HG02970 (cell line): ENCODE measurements at regions not wholly inside any gene's neighbourhood (a gene's known extent, or its start where the extent isn't known, plus 50 kb on each side); places are given as distances from the start of the nearest gene placed in this dataset.
"Not testable (repeated sequence)": the region's sequence is repeated elsewhere in the genome, so short reads cannot be mapped to it uniquely, and the experiment has no call there.

Experiments
- ATAC-seq: cut with Tn5 transposase; IDR thresholded peaks from one replicate; pipeline ENCODE4 v1.9.1; 2021; ENCODE audit warnings: mild to moderate bottlenecking, moderate library complexity, moderate number of reproducible peaks; ENCODE audit not compliant: unreplicated experiment, low FRiP score

- ATAC-seq = peak; percentile 47
Observed at GRCh38 chr7:66413379-66414114, 208.4 kb downstream of the TPST1 start.

DNA sequence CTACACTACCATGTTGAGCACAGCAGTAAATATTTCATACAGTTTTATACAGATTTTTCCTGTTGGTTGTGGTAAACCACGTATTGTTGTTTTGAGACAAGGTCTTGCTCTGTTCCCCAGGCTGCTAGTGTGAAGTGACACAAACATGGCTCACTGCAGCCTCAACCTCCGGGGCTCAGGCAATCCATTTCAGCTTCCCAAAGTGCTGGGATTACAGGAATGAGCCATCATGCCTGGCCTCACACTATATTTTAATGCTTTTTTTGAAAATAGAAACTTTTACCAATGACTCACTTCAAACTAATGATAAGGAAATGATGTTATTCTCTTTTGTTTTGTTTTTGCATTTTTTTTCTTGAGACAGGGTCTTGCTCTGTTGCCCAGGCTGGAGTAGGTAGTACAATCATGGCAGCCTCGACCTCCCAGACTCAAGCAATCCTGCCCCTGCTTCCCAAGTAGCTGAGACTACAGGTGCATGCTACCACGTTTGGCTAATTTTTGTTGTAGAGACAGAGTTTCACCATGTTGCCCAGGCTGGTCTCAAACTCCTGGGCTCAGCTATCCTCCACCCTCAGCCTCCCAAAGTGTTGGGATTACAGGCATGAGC is 210.6 kb downstream of the TPST1 start:
- no peak for ATAC-seq

GRCh38 chr7:66418537-66418936 is 210.1 kb upstream of the KCTD7 start:
- ATAC-seq = no peak

DNA sequence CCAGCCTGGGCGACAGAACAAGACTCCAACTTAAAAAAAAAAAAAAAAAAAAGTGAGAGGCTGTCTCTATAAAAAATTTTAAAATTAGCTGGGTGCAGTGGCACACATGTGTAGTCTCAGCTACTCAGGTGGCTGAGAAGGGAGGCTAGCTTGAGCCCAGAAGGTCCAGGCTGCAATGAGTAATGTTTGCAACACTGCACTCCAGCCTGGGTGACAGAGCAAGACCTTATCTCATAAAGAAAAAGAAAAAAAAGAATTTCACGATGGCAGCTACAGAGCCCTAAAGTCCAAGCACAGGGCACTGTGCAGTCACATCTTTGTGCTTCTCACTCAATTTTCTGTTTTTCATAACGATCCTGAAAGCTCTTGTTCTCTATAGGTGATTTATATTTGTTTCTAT is 209.5 kb upstream of the KCTD7 start:
- ATAC-seq = no peak

GRCh38 chr7:66421830-66422475 is 206.7 kb upstream of the KCTD7 start:
- ATAC-seq = no peak

GRCh38 chr7:66423729-66424128 is 205.0 kb upstream of the KCTD7 start:
- ATAC-seq = no peak

DNA sequence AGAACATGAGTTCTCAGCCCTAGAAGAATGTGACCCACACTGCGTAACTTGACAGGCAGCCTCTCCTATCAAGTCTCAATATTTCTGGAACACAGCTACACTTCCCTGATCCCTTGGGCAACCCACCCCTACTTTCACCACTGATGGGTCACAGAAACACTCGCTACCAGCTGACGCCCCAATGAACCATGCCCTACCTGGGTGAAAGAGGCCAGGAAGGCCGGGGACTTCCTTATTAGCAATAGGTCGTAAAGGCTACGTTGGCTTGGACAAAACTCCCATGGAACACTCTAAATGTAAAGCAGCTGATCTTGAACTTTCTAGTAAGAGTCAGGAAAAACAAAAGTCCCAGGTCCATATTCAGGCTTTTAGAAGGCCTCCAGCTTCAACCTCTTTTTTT is 202.3 kb upstream of the KCTD7 start:
- no peak for ATAC-seq

DNA sequence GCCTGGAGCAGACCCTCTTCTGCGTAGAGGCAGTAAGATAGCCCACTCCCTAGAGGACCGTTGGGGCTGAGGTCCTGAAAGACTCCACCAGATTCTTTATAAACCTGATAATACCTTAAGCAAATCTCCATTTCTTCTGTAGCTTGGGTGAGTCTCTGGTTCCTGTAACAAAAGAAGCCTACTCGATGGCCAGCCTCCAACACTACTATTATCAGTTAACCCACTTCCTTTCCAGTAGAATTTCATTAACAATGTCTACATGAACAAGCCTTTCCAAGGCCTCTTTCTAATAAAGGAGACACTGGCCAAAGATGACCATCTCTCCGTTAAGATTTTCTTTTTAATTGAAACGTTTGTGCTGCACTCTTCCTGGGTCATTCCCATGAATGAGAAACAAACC is 201.7 kb upstream of the KCTD7 start:
- ATAC-seq = no peak

DNA sequence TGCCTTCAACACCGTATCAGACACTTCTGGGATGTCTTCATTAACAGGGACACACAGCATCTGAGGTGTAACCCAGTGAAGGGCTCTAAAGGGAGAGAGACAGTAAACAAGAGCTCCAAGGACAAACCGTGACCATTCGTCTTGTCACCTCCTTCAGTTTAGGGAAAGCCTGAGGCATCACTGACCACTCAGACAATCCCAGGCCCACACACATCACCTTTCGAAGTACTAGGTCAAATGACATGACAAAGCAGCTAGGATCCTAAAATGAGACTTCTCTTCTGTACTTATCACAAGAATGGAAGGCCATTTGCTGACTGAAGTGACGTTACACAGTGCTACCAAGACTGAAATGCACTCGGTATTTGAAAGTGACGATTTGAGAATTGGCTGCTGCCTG is 200.7 kb upstream of the KCTD7 start:
- no peak for ATAC-seq

DNA sequence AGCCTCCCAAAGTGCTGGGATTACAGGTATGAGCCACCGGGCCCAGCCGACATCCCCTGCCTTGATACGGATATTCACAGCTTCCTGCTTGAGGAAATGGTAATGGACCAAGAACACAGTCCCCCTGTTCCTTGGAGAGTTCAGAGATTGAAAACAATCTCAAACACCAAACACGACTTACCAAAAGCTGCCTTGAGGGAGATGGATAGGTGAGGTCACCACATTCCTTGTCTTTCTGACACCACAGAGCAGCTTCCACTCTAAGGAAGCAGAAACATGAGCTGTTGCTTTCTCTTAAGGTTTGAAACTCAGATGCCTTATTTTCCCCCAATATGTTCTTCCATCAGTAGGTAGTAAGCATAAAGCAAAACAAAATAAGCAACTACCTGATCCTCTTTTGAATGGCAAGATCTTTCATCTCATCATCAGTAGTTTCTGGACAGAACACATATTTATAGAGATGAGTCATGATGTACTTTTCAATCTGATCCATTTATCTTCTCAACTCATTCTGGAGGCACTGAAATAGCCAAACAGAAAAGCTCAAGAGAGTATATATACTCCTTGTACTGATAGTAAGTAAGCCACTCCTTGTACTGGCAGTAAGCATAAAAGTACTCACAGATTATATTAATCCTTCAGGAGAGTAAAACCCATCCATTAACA is 199.1 kb upstream of the KCTD7 start:
- ATAC-seq = no peak

DNA sequence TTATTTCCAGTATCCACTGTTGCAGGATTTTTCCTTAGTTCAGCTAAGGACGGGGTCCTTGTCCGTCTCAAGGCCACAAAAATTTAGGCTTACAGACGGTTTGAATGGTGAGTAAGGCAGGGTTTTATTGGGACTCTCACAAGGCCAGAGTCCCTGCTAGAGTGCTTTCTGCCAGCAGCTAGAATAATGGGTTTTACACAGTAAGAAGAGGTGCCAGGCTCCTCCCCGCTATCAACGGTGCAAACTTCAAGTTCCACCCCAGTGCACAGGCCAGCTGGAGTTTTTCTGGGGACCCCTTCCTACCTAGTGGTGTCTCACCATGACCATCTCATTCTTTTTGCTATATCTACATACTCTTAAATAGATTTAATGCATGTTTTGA is 198.5 kb upstream of the KCTD7 start:
- ATAC-seq = no peak

DNA sequence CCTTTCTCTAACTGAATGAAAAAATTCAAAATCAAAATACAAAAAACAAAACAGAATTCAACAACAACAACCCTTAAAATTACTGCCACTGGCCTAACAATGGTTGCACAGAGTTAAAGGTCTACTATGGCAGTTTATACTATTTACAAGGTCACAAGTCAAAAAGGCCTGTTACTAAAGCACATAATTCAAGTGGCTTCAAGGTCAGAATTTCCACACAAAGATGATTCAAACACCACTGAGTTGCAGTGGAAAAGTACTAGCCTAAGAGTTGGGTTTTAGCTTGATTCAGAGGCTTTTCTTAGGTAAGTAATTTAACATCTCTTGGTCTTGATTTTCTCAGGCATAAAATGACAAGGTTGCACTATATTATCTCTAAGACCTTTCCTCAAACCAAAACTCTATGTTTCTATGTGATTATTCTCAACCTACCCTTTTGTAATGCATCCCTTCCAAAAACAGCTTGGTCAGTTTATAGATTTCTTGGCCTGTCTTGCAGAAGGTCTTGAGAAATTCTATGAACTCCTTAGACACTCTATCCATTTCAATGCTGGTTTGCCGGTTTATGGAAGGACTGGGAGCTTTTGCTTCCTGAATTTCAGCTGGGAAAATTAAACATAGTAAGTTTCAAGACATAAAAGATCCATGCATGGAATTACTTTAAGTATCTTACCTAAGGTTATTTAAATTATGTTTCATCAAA is 189.8 kb upstream of the KCTD7 start:
- not testable (repeated sequence) for ATAC-seq

GRCh38 chr7:66442385-66442784 is 186.3 kb upstream of the KCTD7 start:
- ATAC-seq = no peak

DNA sequence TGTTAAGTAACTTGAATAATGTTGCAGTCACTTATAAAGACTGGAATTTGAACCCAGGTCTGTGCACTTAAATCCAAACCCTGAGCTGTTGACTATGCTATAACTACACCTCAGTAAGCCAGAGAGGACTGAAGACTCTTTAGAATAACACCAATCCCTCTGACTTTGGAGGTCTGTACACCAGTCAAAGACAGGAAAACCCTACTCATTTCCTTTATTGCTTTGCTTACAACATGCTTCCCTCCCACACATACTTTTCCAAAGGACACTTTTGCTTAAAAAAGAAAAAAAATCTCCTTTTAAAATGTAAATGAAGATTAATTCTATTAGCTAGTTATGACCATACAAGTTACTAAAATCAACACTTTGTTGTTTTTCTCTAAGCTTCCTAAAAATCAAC is 184.7 kb upstream of the KCTD7 start:
- no peak for ATAC-seq

DNA sequence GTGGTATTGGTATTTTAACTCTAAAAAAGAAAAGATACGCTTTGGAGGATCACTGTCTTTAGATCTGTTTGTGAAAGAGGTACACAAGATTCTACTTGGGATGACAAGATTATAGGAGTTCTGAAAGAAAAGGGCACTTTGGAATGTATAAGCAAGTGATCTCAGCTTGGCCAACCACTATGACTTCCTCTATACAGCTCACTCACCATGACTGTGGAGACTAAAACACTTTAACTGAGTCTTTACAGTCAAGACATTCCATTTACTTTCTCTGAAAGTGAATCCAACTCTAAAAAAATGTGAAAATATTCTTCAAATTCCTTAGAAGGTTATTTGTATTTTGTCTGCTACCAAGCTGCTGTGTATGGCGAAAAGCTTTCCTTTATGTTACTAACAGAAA is 181.7 kb upstream of the KCTD7 start:
- ATAC-seq = not testable (repeated sequence)

- ATAC-seq = not testable (repeated sequence)
Observed at GRCh38 chr7:66450814-66451213, 177.9 kb upstream of the KCTD7 start.

DNA sequence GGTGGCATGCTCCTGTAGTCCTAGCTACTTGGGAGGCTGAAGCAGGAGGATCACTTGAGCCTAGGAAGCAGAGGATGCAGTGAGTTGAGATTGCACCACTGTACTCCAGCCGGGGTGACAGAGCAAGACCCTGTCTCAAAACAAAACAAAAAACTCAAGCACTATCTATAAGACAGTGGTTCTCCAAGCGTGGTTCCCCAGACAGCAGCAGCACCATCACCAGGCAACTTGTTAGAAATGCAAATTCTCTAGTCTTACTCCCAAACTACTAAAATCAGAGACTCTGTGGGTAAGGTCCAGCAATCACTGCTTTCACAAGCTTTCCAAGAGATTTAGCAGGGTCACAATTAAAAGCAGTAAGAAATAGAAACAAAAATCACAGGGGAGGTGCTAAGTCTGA is 177.0 kb upstream of the KCTD7 start:
- ATAC-seq = not testable (repeated sequence)

DNA sequence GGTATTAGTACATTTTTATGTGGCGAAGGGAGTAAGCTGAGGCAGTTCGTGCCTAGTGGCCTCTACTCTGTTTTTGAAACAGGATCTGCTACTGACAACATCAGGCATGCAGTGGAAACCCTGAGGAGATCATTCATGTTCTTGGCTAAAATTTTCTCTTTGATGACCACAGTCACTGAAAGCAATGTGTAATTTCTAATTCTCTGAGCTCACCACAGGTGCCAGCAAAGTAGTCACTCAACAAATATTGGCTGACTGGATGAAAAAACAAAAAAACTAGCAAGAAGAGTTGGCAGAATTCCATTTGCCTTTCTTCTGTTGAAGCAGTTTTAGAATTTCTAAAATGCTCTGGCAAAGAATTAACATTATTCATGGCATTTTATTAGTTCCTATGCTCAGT is 176.5 kb upstream of the KCTD7 start:
- ATAC-seq = no peak

GRCh38 chr7:66453340-66453739 is 175.3 kb upstream of the KCTD7 start:
- no peak for ATAC-seq

GRCh38 chr7:66454600-66455225 is 174.0 kb upstream of the KCTD7 start:
- ATAC-seq = no peak
